ENCODE measurements at regions not wholly inside any gene's neighbourhood (a gene's known extent, or its start where the extent isn't known, plus 50 kb on each side); places are given as distances from the start of the nearest gene placed in this dataset.

DNA sequence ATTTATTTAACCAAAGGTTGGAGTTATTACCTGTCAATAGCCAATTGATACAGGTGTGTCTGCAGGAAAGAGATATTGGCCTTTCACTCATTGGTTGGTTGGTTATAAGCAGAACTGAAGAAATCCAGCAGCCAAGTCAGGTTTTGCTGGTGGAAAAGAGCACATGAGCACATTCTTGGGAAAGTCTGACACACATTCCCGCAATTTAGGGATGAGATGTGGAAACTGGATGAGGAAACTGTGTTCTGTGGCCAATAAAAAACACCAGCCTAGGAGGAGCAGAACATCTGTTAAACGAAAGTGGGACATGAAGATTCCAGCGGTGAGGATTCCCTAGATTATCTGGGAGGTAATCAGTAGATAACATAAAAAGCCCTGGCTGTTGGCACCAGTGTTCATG, 567.4 kb upstream of the CPEB2 start:
- no peak for TF ChIP-seq POLR2A (IDR thresholded peaks at IDR 0.05)
- TF ChIP-seq, protein P1, sequence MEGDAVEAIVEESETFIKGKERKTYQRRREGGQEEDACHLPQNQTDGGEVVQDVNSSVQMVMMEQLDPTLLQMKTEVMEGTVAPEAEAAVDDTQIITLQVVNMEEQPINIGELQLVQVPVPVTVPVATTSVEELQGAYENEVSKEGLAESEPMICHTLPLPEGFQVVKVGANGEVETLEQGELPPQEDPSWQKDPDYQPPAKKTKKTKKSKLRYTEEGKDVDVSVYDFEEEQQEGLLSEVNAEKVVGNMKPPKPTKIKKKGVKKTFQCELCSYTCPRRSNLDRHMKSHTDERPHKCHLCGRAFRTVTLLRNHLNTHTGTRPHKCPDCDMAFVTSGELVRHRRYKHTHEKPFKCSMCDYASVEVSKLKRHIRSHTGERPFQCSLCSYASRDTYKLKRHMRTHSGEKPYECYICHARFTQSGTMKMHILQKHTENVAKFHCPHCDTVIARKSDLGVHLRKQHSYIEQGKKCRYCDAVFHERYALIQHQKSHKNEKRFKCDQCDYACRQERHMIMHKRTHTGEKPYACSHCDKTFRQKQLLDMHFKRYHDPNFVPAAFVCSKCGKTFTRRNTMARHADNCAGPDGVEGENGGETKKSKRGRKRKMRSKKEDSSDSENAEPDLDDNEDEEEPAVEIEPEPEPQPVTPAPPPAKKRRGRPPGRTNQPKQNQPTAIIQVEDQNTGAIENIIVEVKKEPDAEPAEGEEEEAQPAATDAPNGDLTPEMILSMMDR (IDR thresholded peaks at IDR 0.05), result no peak
